ENCODE measurements at regions not wholly inside any gene's neighbourhood (a gene's known extent, or its start where the extent isn't known, plus 50 kb on each side); places are given as distances from the start of the nearest gene placed in this dataset.

- DNase-seq = peak; percentile 5
Observed at GRCh38 chr6:44533421-44533820, 145.9 kb downstream of the CDC5L start.

DNA sequence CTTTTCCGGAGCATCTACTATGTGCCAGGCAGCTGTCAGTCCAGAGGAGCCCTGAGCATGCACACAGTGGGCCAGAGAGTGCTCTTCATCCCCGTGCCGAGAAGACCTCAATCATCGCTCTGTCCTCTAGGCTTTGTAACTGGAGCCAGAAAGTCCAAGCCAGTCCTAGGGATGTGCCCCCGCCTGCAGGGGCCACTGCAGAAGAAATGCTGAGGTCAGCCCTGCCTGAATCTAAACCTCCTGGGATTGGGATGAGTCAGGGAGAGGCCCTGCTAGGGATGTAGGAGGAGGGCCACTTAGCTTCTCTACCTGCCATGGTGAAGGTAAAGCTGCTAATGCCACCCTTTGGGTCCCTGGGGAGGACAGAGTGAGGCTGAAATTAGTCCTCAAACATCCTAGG lies 146.8 kb downstream of the CDC5L start:
- DNase-seq = peak; percentile 37

- peak; percentile 5 for DNase-seq
Observed at GRCh38 chr6:44535446-44535845, 147.9 kb downstream of the CDC5L start.

DNA sequence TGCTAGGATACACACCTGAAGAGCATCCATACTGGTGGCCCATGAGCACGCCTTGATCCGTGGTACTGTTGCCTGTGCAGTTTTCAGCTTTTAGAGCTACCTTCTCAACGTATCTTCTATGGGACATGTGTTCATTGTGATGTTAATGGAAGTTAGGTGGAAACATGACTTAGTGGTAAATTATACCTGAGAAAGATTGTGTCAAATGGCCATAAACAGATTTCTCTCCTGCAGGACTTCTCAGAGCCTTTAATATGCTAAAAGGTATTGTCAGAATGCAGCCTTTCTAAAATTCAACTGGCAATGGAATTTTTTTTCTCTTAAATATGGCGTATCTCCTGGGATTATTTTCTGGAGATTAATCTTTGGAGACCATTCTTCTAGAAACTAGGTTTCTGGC lies 148.5 kb downstream of the CDC5L start:
- DNase-seq = no peak

- DNase-seq = peak; percentile 32
Observed at GRCh38 chr6:44537306-44538049, 150.0 kb downstream of the CDC5L start.

DNA sequence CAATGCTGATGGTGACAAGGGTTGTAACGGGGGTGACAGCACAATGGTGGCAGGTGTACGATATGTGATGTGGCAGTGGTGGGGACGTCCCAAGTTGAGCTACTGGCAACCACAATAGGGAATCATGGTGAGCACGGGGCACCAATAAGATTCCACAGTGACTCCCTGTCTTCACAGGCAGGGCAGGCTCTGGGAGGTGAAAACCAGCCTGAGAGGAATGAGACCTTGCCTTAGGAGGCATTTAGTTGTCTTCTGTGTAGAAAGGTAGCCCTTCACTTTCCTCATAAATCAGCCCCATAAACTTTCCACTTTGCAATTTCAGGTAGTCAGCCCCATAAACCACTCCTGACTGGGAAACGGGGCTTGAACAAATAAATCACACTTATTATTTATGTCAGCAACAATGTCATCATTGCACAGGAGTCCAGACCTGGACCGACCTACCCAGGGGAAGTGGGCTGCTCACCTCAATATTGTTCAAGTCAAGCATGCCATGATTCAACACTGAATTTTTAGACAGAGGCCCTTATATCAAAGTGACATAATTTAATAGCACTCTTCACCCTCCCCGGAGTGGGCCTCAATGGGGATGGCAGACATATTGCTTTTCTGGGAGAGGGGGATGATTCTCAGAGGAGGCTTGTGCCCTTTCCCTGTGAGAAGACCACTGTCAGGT lies 150.8 kb downstream of the CDC5L start:
- peak; percentile 24 for DNase-seq

DNA sequence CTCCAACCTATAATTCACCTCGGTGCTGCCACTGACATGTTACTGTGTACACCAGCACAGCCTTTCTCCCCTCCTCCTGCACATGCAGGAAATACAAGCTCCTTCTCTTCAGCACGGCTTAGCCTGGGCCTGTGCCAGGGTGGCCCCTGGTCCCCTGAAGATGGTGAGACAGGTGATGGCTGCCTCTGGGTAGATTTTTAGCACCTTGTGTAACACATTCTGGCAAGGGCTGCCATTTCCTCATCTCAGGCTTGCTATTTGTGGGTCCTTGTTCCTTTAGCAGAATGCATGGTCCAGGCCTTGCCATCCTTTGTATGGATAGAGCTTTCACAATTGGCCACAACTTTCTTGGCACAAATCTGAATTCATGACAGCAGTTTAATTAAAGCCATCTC lies 151.3 kb downstream of the CDC5L start:
- DNase-seq = peak; percentile 32

- DNase-seq = peak; percentile 9
Observed at GRCh38 chr6:44539701-44540355, 152.3 kb downstream of the CDC5L start.

DNA sequence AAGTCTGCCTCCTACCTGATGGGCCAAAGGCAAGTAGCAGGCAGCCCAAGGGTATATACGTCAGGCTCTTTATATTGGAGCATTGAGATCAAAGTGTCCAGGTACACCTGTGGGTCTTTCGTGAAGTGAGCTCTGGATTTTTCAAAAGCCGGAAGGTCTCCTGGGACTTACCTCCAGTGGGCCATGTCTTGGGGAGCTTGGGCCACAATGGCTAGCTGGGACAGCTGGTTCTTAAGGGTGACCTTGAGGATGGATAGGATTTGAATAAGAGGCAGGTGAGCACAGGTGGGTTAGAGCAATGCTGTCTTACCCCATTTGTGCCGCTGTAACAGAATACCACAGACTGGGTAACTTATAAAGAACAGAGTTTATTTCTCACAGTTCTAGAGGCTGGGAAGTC lies 153.4 kb downstream of the CDC5L start:
- DNase-seq = peak; percentile 7

- DNase-seq = peak; percentile 28
Observed at GRCh38 chr6:44542401-44543116, 155.1 kb downstream of the CDC5L start.

DNA sequence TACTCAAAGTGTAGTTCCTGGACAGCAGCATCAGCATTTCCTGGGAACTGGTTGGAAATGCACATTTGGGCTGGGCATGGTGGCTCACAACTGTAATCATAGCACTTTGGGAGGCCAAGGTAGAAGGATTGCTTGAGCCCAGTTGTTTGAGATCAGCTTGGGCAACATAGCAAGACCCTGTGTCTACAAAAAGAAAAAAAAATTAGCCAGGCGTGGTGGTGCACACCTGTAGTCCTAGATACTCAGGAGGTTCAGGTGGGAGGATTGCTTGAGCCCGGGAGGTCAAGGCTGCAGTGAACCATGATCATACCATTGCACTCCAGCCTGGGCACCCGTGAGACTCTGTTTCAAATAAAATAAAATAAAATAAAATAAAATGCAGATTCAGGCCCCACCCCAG lies 156.2 kb downstream of the CDC5L start:
- no peak for DNase-seq

GRCh38 chr6:44545224-44545623 lies 157.7 kb downstream of the CDC5L start:
- DNase-seq = no peak

DNA sequence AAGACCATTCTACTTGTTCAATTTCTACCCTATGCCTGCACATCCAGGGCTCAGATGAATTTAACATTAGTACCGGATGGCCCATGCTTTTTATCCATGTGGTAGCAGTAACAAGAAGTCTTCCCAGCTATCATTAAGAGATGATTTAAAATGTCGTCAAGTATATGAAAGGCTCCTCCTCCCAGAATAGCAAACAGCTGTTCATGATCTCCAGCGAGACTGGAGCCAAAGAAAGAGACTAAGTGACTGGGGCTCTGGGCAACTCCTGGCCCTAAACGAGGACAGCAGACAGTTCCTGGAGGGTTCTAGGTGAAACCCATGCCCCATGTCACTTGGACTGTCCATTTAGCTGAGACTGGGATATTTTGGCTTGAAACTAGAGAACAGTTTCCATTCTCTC lies 160.8 kb downstream of the CDC5L start:
- no peak for DNase-seq

DNA sequence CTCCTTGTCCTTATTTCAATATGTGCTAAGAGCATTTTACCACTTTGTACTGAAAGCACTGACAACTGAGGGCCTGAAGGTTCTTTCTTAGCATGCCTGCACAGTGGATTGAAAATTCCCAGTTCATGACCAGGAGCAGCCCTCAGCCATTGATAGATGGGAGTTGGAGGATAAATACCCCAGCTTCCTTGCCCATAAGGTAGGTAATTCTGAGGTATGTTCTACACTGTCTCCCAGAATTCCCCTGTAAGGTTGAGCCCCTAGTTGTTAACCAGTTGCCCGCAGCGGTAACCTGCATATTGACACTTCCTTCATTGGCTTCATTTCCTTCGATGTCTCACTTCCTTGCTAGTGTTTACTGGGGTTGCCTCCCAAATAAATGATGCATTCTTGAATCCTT lies 162.0 kb downstream of the CDC5L start:
- DNase-seq = no peak

- DNase-seq = no peak
Observed at GRCh38 chr6:44554194-44554593, 166.7 kb downstream of the CDC5L start.

DNA sequence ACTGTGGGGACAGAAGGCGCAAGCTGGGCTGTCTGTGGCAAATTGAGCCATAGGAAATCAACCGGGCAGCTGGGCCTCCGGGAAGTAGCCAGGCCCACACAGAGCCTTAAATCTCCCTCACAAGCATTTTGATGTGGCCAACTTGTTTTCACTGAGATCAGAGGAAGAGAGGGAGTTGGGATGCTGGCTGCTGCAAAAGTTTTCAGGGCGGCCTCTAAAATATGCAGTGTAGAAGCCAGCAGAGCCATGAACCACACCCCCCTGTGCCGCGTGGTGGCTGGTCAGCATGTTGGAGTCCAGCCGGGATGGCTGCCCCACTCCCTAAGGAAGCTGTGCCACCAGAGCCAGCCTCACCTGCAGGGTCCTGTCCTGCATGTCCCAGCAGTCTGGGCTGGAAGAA lies 167.4 kb downstream of the CDC5L start:
- DNase-seq = no peak

DNA sequence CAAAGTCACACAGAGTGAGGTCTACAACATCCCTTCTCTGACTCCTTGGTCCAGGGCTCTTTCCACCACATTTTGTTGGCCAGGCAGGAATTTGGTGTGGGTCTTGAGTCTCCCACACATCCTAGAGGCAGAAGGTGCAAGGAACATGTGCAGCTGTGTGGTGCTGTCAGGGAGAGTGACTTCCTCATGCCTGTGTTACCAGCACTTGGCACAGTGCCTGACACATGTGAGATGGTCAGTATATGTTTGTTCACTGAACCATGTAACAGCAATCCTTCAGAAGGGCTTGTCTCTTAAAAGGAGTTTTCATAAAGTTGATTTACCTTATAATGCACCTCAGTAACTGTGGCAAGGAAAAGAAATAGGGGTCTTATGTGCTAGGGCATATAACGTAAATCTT lies 168.5 kb downstream of the CDC5L start:
- no peak for DNase-seq

DNA sequence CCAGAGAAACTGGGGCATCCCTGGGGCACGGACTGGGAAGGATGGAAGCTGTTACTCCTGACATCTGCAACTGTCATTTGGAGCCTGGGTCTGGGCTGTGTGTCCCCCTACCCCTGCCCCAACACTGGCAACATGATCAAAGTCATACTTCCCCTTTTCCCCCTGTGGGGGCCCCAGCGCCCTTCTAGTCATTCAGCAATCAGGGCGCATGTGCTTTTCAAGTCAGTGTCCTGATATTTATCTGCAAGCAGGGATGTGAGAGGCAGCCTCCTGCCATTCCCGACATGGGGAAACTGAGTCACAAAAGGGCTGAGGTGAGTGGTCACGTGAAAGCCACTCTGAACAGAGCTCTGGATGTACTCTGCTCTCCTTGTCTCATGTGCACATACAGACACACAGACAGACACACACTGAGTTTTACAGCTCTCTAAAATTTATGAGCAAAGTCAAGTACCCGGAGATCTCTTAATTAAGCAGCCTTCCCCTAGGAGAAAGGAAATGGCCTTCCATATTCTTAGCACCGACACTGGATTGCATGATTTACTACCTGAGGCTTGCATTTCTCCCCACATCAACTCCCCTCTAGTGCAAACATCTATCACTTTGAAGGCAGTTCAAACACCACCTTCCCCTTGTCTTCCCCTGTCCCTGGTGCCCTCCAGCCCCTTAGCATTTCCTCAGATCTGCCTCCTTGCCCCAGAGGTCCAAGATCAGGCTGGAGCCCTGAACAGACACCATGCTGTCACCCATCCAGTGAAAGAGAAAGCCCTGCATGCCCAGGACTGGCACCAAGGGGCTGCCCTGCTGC lies 170.7 kb downstream of the CDC5L start:
- no peak for DNase-seq

DNA sequence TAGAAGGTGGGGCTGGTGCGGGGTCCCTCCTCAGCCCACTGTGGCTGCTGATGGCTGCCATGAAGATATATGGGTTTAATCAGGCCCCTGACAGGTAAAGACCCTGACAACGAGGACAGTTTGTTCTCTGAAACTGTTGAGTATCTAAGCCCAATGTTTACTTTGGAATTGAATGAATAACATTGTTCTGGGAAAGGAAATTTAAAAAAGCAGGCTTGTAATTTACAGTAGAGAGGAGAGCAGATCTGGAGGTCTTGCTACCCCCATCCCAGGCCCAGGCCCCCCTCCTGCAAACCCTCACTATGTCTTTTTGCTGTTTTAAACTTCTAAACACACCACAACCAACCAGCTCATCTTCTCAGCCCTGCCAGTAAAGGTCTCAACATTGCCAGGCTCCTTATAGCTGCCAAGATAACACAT lies 171.3 kb downstream of the CDC5L start:
- DNase-seq = no peak

DNA sequence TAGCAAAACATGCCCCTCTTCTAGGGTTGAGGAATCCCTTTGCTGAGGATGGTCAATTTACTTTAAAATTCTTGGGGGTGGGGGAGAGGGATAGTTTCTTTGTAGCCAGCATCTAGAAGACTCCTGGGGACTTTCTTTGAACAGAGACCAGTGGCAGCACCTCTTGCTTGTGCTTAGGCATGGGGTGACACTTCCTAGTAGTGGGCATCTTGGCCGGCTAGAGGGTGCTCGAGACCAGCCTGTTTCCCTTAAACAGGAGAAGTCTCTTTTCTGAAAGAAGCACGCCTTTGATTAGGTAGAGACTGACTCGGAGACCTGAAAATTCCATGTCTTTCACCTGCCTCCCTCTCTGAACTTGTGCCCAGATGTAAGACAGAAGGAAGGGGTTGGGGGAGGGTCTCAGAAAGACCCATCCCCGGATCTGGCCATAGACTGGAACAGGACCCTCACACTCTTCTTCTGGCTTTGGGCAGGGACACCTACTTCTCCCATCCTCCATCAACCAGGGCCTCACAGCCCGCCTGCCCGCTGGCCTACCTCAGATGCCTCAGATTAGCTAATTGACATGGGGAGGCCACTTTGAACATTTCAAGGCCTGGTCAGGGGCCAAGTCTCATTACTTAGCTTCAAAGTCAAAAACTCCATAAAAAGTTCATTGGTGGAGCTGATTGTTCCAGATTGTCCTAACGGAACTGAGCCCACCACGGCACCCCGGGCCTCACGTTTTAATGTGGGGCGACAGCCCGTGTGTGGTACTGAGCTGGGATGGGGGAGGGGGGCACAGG lies 172.2 kb downstream of the CDC5L start:
- no peak for DNase-seq

- DNase-seq = no peak
Observed at GRCh38 chr6:44560458-44561059, 173.1 kb downstream of the CDC5L start.

All from activated CD8-positive, alpha-beta memory T cell treated with anti-CD3 and anti-CD28 coated beads for 24 hours (primary cell).